ENCODE measurements at regions not wholly inside any gene's neighbourhood (a gene's known extent, or its start where the extent isn't known, plus 50 kb on each side); places are given as distances from the start of the nearest gene placed in this dataset.

- TF ChIP-seq, protein P1, sequence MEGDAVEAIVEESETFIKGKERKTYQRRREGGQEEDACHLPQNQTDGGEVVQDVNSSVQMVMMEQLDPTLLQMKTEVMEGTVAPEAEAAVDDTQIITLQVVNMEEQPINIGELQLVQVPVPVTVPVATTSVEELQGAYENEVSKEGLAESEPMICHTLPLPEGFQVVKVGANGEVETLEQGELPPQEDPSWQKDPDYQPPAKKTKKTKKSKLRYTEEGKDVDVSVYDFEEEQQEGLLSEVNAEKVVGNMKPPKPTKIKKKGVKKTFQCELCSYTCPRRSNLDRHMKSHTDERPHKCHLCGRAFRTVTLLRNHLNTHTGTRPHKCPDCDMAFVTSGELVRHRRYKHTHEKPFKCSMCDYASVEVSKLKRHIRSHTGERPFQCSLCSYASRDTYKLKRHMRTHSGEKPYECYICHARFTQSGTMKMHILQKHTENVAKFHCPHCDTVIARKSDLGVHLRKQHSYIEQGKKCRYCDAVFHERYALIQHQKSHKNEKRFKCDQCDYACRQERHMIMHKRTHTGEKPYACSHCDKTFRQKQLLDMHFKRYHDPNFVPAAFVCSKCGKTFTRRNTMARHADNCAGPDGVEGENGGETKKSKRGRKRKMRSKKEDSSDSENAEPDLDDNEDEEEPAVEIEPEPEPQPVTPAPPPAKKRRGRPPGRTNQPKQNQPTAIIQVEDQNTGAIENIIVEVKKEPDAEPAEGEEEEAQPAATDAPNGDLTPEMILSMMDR (IDR thresholded peaks at IDR 0.05; ENCODE audit: low read depth, low read length): no peak
These were observed 66.4 kb upstream of the RAB6C start for GRCh38 chr2:129912871-129913694.

DNA sequence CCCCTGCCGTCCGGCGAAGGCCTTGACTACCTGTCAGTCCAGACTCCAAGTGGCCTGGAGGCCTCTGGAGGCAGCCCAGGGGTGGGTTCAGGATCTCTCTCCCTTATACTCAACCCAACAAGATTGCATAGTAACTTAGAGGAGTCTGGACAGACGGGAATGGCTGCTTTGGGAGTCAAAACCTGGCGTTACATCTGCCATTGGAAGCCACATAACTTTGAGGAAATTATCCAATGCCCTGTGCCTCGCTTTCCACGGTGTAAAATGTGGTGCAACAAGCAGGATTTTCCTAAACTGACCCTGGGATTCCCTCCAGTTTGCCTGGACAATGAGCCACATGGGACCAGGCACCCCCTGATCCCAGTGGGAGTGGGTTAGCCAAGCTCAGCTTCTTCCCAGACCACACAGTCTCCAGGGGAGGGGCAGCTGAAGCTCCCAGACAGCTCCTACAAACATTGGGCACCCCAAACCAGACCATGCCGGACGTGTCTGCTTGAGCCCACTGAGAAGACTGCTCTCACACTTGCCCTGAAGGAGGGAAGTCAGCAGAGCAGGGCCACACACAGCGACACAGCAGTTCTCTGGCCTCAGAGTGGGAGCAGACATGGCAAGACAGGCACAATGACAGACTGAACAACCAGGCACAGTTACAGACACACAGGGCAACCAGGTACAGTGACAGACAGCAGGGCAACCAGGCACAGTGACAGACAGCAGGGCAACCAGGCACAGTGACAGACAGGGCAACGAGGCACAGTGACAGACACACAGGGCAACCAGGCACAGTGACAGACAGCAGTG is 65.6 kb upstream of the RAB6C start:
- no peak for DNase-seq (ENCODE audit: low read depth in 2 of 2)
- TF ChIP-seq, protein P1 (IDR thresholded peaks at IDR 0.05; ENCODE audit: low read depth, low read length): no peak
- no peak overlapping the region for H3K4me3 ChIP-seq (replicated peaks in 1 of 2; ENCODE audit: low read depth in 2 of 2, low read length in 2 of 2)

More at GRCh38 chr2:129912871-129913694, 66.4 kb upstream of the RAB6C start:
- H3K4me3 ChIP-seq (replicated peaks in 1 of 2; ENCODE audit: low read depth in 2 of 2, low read length in 2 of 2): no peak overlapping the region
- no peak for DNase-seq (ENCODE audit: low read depth in 2 of 2)

GRCh38 chr2:129914538-129915302 is 64.7 kb upstream of the RAB6C start:
- H3K4me3 ChIP-seq (replicated peaks in 1 of 2; ENCODE audit: low read depth in 2 of 2, low read length in 2 of 2): no peak overlapping the region
- TF ChIP-seq, protein P1 (IDR thresholded peaks at IDR 0.05; ENCODE audit: low read depth, low read length): no peak
- no peak for DNase-seq (ENCODE audit: low read depth in 2 of 2)

- no peak overlapping the region for H3K4me3 ChIP-seq (replicated peaks in 1 of 2; ENCODE audit: low read depth in 2 of 2, low read length in 2 of 2)
- TF ChIP-seq, protein P1 (IDR thresholded peaks at IDR 0.05; ENCODE audit: low read depth, low read length): no peak
- DNase-seq (ENCODE audit: low read depth in 2 of 2): no peak
These were observed 64.1 kb upstream of the RAB6C start for GRCh38 chr2:129915303-129915840.

- DNase-seq (ENCODE audit: low read depth in 2 of 2): no peak
- H3K4me3 ChIP-seq (replicated peaks in 1 of 2; ENCODE audit: low read depth in 2 of 2, low read length in 2 of 2): no peak overlapping the region
- TF ChIP-seq, protein P1 (IDR thresholded peaks at IDR 0.05; ENCODE audit: low read depth, low read length): no peak
These were observed 60.9 kb upstream of the RAB6C start for GRCh38 chr2:129918604-129919003.

GRCh38 chr2:129922571-129923264 is 56.7 kb upstream of the RAB6C start:
- TF ChIP-seq, protein P1 (IDR thresholded peaks at IDR 0.05; ENCODE audit: low read depth, low read length): no peak
- no peak overlapping the region for H3K4me3 ChIP-seq (replicated peaks in 1 of 2; ENCODE audit: low read depth in 2 of 2, low read length in 2 of 2)
- no peak for DNase-seq (ENCODE audit: low read depth in 2 of 2)
